ENCODE measurements at regions not wholly inside any gene's neighbourhood (a gene's known extent, or its start where the extent isn't known, plus 50 kb on each side); places are given as distances from the start of the nearest gene placed in this dataset.

DNA sequence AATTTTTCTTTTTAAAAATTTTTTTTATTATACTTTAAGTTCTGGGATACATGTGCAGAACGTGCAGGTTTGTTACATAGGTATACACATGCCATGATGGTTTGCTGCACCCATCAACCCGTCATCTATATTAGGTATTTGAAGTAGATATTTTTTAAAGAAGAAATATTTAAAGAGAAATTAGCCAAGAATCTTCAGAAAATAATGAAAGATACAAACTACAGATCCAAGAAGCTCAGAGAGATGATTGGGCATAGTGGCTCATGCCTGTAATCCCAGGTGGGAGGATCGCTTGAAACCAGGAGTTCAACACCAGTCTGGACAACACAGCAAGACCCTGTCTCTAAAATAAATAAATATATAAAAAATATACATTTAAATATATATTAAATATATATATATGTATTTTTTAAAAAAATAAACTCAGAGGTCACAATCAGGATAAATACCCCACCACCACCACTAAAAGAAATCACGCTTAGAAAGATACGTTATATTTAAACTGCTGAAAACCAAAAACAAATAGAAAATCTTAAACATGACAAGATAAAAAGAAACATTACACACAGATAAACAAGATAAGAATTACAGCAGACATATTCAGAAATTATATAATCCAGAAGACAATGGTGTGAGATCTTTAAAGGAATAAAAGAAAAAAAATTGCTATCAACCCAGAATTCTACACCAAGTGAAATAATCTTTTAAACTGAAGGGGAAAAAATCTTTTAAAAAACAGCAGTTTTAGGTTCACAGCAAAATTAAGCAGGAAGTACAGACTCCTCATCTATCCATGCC lies 57.5 kb downstream of the CSF2 start:
- no peaks in the 10 kb centered on the region for H3K27me3 Mint-ChIP-seq (ENCODE audit: unreplicated experiment)
- H3K27ac Mint-ChIP-seq (ENCODE audit: unreplicated experiment), result no peak overlapping the region
- H3K36me3 Mint-ChIP-seq (ENCODE audit: unreplicated experiment), result no peaks in the 10 kb centered on the region
- no peaks in the 10 kb centered on the region for H3K9me3 Mint-ChIP-seq (ENCODE audit: unreplicated experiment)
- TF ChIP-seq, protein P1, sequence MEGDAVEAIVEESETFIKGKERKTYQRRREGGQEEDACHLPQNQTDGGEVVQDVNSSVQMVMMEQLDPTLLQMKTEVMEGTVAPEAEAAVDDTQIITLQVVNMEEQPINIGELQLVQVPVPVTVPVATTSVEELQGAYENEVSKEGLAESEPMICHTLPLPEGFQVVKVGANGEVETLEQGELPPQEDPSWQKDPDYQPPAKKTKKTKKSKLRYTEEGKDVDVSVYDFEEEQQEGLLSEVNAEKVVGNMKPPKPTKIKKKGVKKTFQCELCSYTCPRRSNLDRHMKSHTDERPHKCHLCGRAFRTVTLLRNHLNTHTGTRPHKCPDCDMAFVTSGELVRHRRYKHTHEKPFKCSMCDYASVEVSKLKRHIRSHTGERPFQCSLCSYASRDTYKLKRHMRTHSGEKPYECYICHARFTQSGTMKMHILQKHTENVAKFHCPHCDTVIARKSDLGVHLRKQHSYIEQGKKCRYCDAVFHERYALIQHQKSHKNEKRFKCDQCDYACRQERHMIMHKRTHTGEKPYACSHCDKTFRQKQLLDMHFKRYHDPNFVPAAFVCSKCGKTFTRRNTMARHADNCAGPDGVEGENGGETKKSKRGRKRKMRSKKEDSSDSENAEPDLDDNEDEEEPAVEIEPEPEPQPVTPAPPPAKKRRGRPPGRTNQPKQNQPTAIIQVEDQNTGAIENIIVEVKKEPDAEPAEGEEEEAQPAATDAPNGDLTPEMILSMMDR (IDR thresholded peaks at IDR 0.05; ENCODE audit: partially characterized antibody, unreplicated experiment), result no peak
- H3K4me3 Mint-ChIP-seq (ENCODE audit: unreplicated experiment), result no peak overlapping the region
- H3K4me1 Mint-ChIP-seq (ENCODE audit: low read depth, unreplicated experiment), result no peaks in the 10 kb centered on the region
- DNase-seq, result no peak

DNA sequence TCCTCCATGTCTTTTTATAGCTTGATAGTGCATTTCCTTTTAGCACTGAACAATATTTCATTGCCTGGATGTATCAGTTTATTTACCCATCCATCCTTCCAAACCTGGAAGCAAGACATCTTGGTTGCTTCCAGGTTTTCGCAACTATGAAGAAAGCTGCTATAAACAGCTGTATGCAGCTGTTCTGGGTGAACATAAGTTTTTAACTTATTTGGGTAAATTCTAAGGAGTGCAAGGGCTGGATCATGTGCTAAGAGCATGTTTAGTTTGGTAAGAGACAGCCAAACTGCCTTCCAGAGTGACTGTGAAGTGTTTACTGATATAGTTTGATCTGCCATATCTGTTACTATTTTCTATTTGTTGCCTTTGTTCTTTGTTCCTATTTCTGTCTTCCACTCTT lies 58.5 kb downstream of the CSF2 start:
- TF ChIP-seq, protein P1 (IDR thresholded peaks at IDR 0.05; ENCODE audit: partially characterized antibody, unreplicated experiment), result no peak
- no peak overlapping the region for H3K4me3 Mint-ChIP-seq (ENCODE audit: unreplicated experiment)
- H3K27me3 Mint-ChIP-seq (ENCODE audit: unreplicated experiment), result no peaks in the 10 kb centered on the region
- H3K4me1 Mint-ChIP-seq (ENCODE audit: low read depth, unreplicated experiment), result no peaks in the 10 kb centered on the region
- H3K36me3 Mint-ChIP-seq (ENCODE audit: unreplicated experiment), result no peaks in the 10 kb centered on the region
- no peaks in the 10 kb centered on the region for H3K9me3 Mint-ChIP-seq (ENCODE audit: unreplicated experiment)
- no peak for DNase-seq
- no peak overlapping the region for H3K27ac Mint-ChIP-seq (ENCODE audit: unreplicated experiment)

DNA sequence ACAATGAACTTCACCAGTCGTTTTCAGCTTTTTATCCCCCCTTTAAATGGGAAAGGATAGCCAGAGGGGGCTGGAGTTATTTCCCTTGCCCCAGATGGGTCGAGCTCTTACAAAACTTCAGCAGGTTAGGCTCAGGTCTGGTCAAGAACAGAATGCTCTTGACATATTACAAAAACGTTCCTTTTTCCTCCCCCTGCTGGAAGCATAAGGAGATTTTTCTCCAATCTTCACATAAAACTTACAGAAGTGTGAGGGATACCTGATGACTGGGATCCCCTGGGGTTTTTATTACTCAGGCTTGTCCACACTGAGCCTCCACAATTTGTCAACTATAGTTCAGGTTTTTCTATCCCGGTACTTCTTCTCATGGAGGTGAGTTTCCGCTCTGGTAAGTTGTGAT lies 60.8 kb downstream of the CSF2 start:
- TF ChIP-seq, protein P1 (IDR thresholded peaks at IDR 0.05; ENCODE audit: partially characterized antibody, unreplicated experiment), result peak; percentile 18
- no peak overlapping the region for H3K4me3 Mint-ChIP-seq (ENCODE audit: unreplicated experiment)

DNA sequence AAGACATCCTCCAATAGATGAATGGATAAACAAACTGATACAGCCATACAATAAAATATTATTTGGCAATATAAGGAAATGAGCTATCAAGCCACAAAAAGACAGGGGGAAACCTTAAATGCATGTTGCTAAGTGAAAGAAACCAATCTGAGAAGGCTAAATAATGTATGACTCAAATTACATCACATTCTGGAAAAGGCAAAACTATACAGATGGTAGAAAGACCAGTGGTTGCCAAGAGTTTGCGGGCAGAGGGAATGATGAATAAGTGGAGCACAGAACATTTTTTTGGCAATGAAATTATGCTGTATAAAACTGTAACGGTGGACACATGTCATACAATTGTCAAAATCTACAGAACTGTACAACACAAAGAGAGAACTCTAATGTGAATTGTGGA lies 63.3 kb downstream of the CSF2 start:
- H3K27me3 Mint-ChIP-seq (ENCODE audit: unreplicated experiment), result no peaks in the 10 kb centered on the region
- no peaks in the 10 kb centered on the region for H3K4me1 Mint-ChIP-seq (ENCODE audit: low read depth, unreplicated experiment)
- H3K9me3 Mint-ChIP-seq (ENCODE audit: unreplicated experiment), result no peaks in the 10 kb centered on the region
- no peak for DNase-seq
- TF ChIP-seq, protein P1 (IDR thresholded peaks at IDR 0.05; ENCODE audit: partially characterized antibody, unreplicated experiment), result no peak
- H3K36me3 Mint-ChIP-seq (ENCODE audit: unreplicated experiment), result no peaks in the 10 kb centered on the region
- no peak overlapping the region for H3K27ac Mint-ChIP-seq (ENCODE audit: unreplicated experiment)
- no peak overlapping the region for H3K4me3 Mint-ChIP-seq (ENCODE audit: unreplicated experiment)

More for the DNA sequence above, 60.8 kb downstream of the CSF2 start:
- no peaks in the 10 kb centered on the region for H3K27me3 Mint-ChIP-seq (ENCODE audit: unreplicated experiment)
- no peaks in the 10 kb centered on the region for H3K36me3 Mint-ChIP-seq (ENCODE audit: unreplicated experiment)
- H3K4me1 Mint-ChIP-seq (ENCODE audit: low read depth, unreplicated experiment), result no peaks in the 10 kb centered on the region
- H3K27ac Mint-ChIP-seq (ENCODE audit: unreplicated experiment), result no peak overlapping the region
- no peaks in the 10 kb centered on the region for H3K9me3 Mint-ChIP-seq (ENCODE audit: unreplicated experiment)
- no peak for DNase-seq

DNA sequence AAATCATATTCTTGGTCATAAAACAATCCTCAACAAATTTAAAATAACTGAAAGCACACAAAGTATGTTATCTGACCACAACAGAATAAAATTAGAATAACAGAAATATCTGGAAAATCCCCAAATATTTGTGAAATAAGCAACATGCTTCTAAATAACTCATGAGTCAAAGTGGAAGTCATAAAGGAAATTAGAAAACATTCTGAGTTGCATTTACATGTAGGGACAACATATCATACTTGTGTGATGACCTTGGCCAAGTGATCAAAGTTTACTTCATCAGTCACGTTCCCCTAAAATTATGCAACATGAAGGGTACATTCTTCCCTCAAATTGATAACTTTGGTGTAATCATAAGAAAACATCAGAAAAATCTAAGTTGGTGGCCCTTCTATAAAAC lies 64.7 kb downstream of the CSF2 start:
- Mint-ChIP-seq H3K4me3 (ENCODE audit: unreplicated experiment) (no peak overlapping the region), H3K4me1 (ENCODE audit: low read depth, unreplicated experiment) (no peaks in the 10 kb centered on the region), H3K9me3 (ENCODE audit: unreplicated experiment) (no peaks in the 10 kb centered on the region), H3K27ac (ENCODE audit: unreplicated experiment) (no peak overlapping the region), H3K27me3 (ENCODE audit: unreplicated experiment) (no peaks in the 10 kb centered on the region), H3K36me3 (ENCODE audit: unreplicated experiment) (peaks cover 4% of the 10 kb centered on the region)
- no peak for DNase-seq
- TF ChIP-seq, protein P1 (IDR thresholded peaks at IDR 0.05; ENCODE audit: partially characterized antibody, unreplicated experiment), result no peak
